HFF-Myc (cell line): ENCODE measurements at regions not wholly inside any gene's neighbourhood (a gene's known extent, or its start where the extent isn't known, plus 50 kb on each side); places are given as distances from the start of the nearest gene placed in this dataset.

ENCODE experiments used
- DNase-seq: peaks from one replicate; pipeline ENCODE4 v3.0.0-alpha.2; 2011; ENCODE audit warnings: low read depth; ENCODE audit errors: extremely low read depth
- H3K4me3 ChIP-seq: replicated peaks from 2 replicates; pipeline ENCODE4 v1.5.1; 2011; ENCODE audit warnings: low read depth, mild to moderate bottlenecking, control low read depth, low read length
- CTCF ChIP-seq: IDR thresholded peaks from 2 replicates; pipeline ENCODE4 v1.5.1; 2012; ENCODE audit warnings: mild to moderate bottlenecking, low read depth, low read length, control low read depth; ENCODE audit errors: missing control alignments

DNA sequence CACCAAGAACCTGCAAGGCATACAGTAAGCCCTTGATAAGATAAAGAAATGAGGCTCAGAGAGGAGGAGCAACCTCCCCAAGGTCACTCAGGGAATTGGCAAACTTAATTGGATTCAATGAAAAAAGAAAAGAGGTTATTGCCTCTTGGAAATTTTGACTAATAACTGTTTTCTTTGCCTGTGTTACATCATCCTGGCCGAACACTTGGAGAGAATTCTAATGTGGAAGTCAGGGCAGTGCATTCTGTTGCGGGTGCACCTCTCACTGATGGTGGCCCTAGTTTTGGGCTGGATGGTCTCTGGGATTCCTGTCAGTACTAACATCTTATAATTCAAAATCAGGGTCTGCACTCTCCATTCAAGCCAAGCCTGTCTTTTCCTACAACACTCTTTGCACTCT, 186.2 kb upstream of the BCOR start:
- H3K4me3 ChIP-seq = no peak overlapping the region
- no peak for TF ChIP-seq CTCF
- DNase-seq = no peak

DNA sequence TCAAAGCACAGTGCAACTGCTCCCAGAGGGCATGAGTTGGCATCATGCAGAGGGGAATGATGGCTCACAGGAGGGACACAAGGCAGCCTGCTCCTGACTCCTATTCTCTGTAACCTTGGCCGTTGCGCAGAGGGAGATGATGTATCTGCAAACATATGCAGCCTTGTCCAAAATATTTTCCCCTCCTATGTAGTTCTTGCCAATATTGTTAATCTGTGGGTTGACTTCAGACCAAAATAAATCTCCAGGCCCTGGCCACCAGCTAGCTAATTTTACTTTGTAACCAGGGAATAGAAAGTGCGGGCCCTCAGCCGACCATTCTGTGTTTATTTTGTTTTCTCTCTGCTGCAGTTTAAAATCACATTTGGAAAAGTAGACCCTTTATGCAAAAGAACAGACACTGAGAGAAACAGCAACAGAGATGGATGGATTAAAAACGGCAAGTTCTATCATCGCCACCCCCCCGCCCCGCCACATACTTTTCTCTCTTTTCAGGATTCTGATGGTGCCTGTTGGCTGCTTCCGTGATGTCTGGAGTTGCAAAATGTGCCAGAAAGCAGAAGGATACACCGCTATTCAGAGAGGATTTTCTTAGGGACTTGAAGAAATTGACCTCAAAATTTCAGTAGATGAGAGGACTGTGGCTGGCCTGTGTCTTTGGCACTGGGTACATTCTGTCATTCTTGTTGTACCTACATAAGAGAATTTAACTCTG, 185.3 kb upstream of the BCOR start:
- H3K4me3 ChIP-seq = no peak overlapping the region
- no peak for DNase-seq
- no peak for TF ChIP-seq CTCF

DNA sequence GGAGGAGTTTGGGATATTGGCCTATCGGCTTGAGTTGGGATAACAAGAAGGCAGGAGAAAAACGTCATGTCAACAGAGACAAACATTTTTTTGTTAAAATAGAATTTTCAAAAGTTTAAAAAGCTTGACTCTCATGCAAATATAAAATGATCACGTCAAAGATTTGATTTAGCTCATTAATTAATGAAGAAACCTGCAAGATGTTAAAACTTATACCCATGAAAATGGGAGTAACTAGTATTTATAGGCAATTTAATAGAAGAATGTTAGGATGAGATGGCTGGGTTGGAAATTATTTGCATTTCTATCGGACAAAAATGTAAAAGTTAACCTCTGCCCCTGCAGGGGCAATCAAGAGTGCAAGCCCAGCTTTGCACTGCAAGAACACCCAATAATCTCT, 184.6 kb upstream of the BCOR start:
- TF ChIP-seq CTCF = no peak
- no peak for DNase-seq
- H3K4me3 ChIP-seq = no peak overlapping the region

DNA sequence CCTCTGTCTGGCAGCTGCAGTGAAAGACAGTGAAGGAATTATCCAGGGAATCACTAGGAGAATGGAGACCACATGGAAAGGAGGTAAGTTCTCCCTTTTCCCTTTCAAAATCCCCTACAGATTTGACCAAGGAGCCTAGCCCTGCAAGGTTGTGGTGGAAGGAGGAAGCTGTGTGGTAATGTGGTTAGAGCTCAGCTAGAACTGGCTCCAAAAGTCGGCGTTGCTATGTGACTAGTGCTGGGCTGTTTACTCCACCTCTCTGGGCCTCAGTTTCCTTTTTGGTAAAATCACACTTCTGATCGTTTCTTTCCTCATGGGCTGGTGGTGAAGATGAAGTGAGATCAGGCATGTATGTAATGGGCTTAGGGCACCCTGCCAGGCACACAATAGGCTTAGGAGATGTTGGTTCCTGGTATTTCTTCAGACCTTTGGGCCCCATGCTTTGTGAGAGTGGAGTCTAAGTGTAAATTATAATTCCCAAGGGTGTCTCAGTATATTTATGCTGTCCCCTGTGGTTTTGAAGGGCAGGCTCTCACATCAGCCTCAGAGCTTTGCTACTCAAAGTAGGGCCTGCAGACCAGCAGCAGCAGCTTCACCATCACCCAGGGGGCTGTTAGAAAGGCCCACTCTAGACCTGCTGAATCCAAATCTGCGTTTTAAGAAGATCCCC, 183.7 kb upstream of the BCOR start:
- no peak for DNase-seq
- H3K4me3 ChIP-seq = no peak overlapping the region
- TF ChIP-seq CTCF = no peak

DNA sequence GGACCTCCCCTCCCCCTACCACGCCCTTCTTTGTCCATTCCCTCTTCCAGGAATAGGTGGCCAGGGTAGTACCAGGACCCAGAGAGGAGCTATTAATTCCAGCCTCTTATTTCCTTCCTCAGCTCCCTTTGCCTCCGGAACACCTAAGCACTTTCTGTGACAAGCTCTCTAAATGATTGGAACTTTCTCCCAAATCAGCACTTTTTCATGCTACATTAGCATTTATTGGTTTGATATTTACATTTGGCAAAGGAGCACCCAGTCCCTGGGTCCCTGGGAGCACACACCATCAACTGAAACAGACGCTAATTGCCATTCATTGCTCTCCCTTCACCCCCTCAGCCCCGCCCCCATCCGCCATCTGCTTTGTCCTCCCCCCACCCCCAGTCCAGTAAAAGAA, 182.0 kb upstream of the BCOR start:
- no peak overlapping the region for H3K4me3 ChIP-seq

GRCh38 chrX:40279091-40279430, 181.3 kb upstream of the BCOR start:
- DNase-seq = no peak
- no peak for TF ChIP-seq CTCF
- H3K4me3 ChIP-seq = no peak overlapping the region

More for the DNA sequence above, 182.0 kb upstream of the BCOR start:
- no peak for TF ChIP-seq CTCF
- no peak for DNase-seq
